ENCODE measurements at regions not wholly inside any gene's neighbourhood (a gene's known extent, or its start where the extent isn't known, plus 50 kb on each side); places are given as distances from the start of the nearest gene placed in this dataset.
"Not testable (repeated sequence)": the region's sequence is repeated elsewhere in the genome, so short reads cannot be mapped to it uniquely, and the experiment has no call there.

DNA sequence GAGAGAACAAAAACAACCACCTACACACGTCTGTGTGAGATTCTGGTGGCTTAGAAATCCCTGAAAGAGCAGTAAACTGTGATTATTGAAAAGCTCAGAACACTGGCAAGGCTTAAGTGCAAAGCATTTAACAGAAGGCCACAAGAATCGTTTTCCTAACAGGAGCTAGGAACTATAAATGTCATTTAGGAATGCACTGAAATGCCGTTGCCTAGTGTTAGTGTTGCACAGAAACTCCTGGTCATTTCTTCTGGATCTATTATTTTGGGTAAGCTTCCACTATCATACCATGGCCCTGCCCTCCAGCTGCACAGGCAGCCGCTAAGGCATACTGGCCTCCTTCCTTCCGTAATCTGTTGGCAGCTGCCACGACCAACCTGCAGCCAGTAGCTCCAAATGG, 923.2 kb downstream of the NLGN4X start:
- TF ChIP-seq, protein P1, sequence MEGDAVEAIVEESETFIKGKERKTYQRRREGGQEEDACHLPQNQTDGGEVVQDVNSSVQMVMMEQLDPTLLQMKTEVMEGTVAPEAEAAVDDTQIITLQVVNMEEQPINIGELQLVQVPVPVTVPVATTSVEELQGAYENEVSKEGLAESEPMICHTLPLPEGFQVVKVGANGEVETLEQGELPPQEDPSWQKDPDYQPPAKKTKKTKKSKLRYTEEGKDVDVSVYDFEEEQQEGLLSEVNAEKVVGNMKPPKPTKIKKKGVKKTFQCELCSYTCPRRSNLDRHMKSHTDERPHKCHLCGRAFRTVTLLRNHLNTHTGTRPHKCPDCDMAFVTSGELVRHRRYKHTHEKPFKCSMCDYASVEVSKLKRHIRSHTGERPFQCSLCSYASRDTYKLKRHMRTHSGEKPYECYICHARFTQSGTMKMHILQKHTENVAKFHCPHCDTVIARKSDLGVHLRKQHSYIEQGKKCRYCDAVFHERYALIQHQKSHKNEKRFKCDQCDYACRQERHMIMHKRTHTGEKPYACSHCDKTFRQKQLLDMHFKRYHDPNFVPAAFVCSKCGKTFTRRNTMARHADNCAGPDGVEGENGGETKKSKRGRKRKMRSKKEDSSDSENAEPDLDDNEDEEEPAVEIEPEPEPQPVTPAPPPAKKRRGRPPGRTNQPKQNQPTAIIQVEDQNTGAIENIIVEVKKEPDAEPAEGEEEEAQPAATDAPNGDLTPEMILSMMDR (conservative IDR thresholded peaks at IDR 0.05; ENCODE audit: low read depth, low read length) = no peak
- H3K4me3 ChIP-seq (IDR thresholded peaks at IDR 0.05; ENCODE audit: insufficient read depth, low read depth, low read length) = no peak overlapping the region

DNA sequence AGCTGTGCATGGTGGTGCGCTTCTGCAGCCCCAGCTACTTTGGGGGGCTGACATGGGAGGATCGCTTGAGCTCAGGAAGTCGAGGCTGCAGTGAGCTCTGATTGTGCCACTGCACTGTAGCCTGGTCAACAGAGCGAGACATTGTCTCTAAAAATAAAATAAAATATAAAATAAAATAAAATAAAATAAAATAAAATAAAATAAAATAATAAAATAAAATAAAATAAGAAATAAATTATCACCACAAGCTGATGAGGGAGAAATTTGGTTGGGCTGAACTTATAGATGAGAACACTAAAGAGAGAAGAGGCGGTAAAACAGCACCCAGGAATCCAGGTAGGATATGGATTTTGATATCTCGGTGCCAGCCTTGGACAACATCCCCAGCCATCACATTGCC, 933.7 kb downstream of the NLGN4X start:
- H3K27ac ChIP-seq = no peak overlapping the region
- H3K4me3 ChIP-seq (IDR thresholded peaks at IDR 0.05; ENCODE audit: insufficient read depth, low read depth, low read length) = no peak overlapping the region
- H3K4me1 ChIP-seq (ENCODE audit: low read depth, poor library complexity, severe bottlenecking) = no peaks in the 10 kb centered on the region
- H4K20me1 ChIP-seq (ENCODE audit: insufficient read depth) = no peaks in the 10 kb centered on the region
- TF ChIP-seq, protein P1 (conservative IDR thresholded peaks at IDR 0.05; ENCODE audit: low read depth, low read length) = no peak
- H2AFZ ChIP-seq (ENCODE audit: low read depth) = no peak overlapping the region
- no peaks in the 10 kb centered on the region for H3K36me3 ChIP-seq (ENCODE audit: insufficient read depth)
- H3K9ac ChIP-seq = no peak overlapping the region
- H3K27me3 ChIP-seq (ENCODE audit: insufficient read depth, low read depth) = no peaks in the 10 kb centered on the region
- H3K79me2 ChIP-seq (ENCODE audit: insufficient read depth, low read depth) = no peaks in the 10 kb centered on the region
- H3K4me2 ChIP-seq = no peak overlapping the region

More for the DNA sequence above, 923.2 kb downstream of the NLGN4X start:
- H2AFZ ChIP-seq (ENCODE audit: low read depth) = no peak overlapping the region
- no peaks in the 10 kb centered on the region for H3K36me3 ChIP-seq (ENCODE audit: insufficient read depth)
- H3K4me1 ChIP-seq (ENCODE audit: low read depth, poor library complexity, severe bottlenecking) = no peaks in the 10 kb centered on the region
- H3K27ac ChIP-seq = no peak overlapping the region
- H3K9ac ChIP-seq = no peak overlapping the region
- no peak overlapping the region for H3K4me2 ChIP-seq
- H3K79me2 ChIP-seq (ENCODE audit: insufficient read depth, low read depth) = no peaks in the 10 kb centered on the region
- H4K20me1 ChIP-seq (ENCODE audit: insufficient read depth) = no peaks in the 10 kb centered on the region
- H3K27me3 ChIP-seq (ENCODE audit: insufficient read depth, low read depth) = no peaks in the 10 kb centered on the region

DNA sequence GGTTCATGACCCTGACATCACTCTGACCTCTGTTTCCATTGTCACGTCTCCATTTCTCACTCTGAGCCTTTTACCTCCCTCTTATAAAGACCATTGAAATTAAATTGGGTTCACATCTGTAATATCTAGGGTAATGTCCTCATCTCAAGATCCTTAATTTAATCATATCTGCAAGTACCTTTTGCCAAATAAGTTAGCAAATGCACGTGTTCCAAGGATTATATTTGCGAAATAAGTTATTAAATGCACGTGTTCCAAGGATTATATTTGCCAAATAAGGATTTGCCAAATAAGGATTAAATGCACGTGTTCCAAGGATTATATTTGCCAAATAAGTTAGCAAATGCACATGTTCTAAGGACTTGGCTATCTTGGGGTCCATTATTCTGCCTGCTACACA, 938.0 kb downstream of the NLGN4X start:
- Histone ChIP-seq H3K36me3 (ENCODE audit: insufficient read depth) (no peaks in the 10 kb centered on the region), H3K4me1 (ENCODE audit: low read depth, poor library complexity, severe bottlenecking) (no peaks in the 10 kb centered on the region), H3K27me3 (ENCODE audit: insufficient read depth, low read depth) (no peaks in the 10 kb centered on the region), H4K20me1 (ENCODE audit: insufficient read depth) (no peaks in the 10 kb centered on the region), H3K27ac (no peak overlapping the region), H2AFZ (ENCODE audit: low read depth) (no peak overlapping the region), H3K79me2 (ENCODE audit: insufficient read depth, low read depth) (no peaks in the 10 kb centered on the region), H3K9ac (no peak overlapping the region), H3K4me3 (IDR thresholded peaks at IDR 0.05; ENCODE audit: insufficient read depth, low read depth, low read length) (no peak overlapping the region), H3K4me2 (no peak overlapping the region)
- TF ChIP-seq, protein P1 (conservative IDR thresholded peaks at IDR 0.05; ENCODE audit: low read depth, low read length) = no peak

DNA sequence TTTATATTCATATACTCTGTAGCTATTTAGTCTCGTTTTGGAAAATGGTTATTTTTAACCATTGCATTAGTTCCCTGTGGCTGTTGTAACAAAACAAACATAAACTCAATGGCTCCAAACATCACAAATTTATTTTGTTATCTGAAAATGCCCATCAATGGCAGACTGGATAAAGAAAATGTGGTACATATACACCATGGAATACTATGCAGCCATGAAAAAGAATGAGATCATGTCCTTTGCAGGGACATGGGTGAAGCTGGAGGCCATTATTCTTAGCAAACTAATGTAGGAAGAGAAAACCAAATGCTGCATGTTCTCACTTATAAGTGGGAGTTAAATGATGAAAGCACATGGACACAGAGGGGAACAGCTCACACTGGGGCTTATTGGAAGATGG, 938.7 kb downstream of the NLGN4X start:
- not testable (repeated sequence) for H3K79me2 ChIP-seq (ENCODE audit: insufficient read depth, low read depth)

DNA sequence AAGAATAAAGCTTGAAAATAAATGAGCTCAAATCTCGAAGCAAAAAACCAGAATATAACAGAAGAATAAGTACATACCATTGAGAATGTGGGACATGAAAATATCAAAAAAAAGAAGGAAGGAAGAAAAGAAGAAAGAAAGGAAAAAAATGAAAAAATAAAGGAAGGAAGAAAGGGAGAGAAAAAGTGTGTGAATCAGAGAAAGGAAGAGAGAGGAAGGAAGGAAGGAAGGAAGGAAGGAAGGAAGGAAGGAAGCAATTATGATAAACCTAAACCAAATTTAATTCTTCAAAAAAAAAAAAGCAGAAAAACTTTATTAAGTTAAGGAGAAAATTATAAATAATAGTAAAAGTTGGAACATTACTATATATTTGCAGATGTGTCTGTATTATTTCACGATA, 949.8 kb downstream of the NLGN4X start:
- H3K4me3 ChIP-seq (IDR thresholded peaks at IDR 0.05; ENCODE audit: insufficient read depth, low read depth, low read length) = no peak overlapping the region
- H3K27ac ChIP-seq = no peak overlapping the region
- no peak overlapping the region for H3K9ac ChIP-seq
- H3K27me3 ChIP-seq (ENCODE audit: insufficient read depth, low read depth) = no peaks in the 10 kb centered on the region
- no peaks in the 10 kb centered on the region for H3K79me2 ChIP-seq (ENCODE audit: insufficient read depth, low read depth)
- no peaks in the 10 kb centered on the region for H3K36me3 ChIP-seq (ENCODE audit: insufficient read depth)
- no peaks in the 10 kb centered on the region for H3K4me1 ChIP-seq (ENCODE audit: low read depth, poor library complexity, severe bottlenecking)
- TF ChIP-seq, protein P1 (conservative IDR thresholded peaks at IDR 0.05; ENCODE audit: low read depth, low read length) = no peak
- no peak overlapping the region for H3K4me2 ChIP-seq
- no peak overlapping the region for H2AFZ ChIP-seq (ENCODE audit: low read depth)
- H4K20me1 ChIP-seq (ENCODE audit: insufficient read depth) = no peaks in the 10 kb centered on the region

More for the DNA sequence above, 938.7 kb downstream of the NLGN4X start:
- not testable (repeated sequence) for H3K36me3 ChIP-seq (ENCODE audit: insufficient read depth); H2AFZ ChIP-seq (ENCODE audit: low read depth); H3K9ac ChIP-seq; H3K27ac ChIP-seq; H3K4me3 ChIP-seq (IDR thresholded peaks at IDR 0.05; ENCODE audit: insufficient read depth, low read depth, low read length); H3K4me1 ChIP-seq (ENCODE audit: low read depth, poor library complexity, severe bottlenecking); H3K27me3 ChIP-seq (ENCODE audit: insufficient read depth, low read depth); H3K4me2 ChIP-seq; H4K20me1 ChIP-seq (ENCODE audit: insufficient read depth)
